GM18868 (cell line): ENCODE measurements at regions not wholly inside any gene's neighbourhood (a gene's known extent, or its start where the extent isn't known, plus 50 kb on each side); places are given as distances from the start of the nearest gene placed in this dataset.

Experiments used
- ATAC-seq: cut with Tn5 transposase; IDR thresholded peaks from one replicate; pipeline ENCODE4 v1.9.1; 2021; ENCODE audit warnings: mild to moderate bottlenecking, moderate library complexity; ENCODE audit not compliant: unreplicated experiment

GRCh38 chr5:10173716-10174115 is 76.0 kb downstream of the ATPSCKMT start:
- no peak for ATAC-seq

DNA sequence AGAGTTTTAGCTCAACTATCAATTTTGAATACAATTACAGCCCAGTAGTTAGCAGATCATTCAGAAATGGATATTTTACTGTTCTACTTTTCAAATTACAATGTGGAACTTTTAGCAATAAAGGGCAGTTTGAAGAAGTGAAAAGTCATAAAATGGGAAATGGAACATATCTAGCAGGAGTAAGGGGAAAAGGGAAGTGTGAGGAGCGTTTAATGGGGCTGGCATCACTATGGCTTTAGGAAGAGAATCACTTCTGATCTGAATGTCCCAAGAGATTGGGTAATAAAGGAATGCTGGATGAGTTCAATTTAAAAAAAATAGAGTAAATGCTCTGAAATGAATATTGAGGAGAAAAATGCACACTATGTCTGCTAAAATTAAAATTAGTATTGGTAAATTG is 77.4 kb downstream of the ATPSCKMT start:
- no peak for ATAC-seq

- no peak for ATAC-seq
Observed at GRCh38 chr5:10169359-10169758, 80.3 kb downstream of the ATPSCKMT start.

- no peak for ATAC-seq
Observed at GRCh38 chr5:10168254-10168653, 81.4 kb downstream of the ATPSCKMT start.

DNA sequence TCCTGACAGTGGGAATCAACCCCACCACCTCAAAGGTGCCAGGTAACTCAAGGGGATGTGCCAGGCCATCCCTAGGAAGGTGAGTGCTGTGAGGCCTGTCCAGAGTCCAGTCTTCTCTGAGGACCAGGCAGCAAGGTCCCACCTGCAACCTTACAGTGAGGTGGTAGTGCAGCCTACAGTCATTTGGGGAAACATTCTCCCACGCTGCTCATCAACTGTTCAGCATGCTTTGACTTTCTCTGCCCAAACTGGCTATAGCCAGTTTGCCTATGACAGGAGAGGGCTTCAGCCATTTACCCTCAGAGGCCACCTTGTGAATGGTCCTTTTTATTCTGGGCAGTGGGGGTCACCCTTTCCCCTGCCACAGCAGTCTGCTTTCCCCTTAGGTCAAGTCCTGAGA is 81.9 kb downstream of the ATPSCKMT start:
- ATAC-seq, result no peak

GRCh38 chr5:10166392-10166791 is 83.3 kb downstream of the ATPSCKMT start:
- ATAC-seq, result no peak

- no peak for ATAC-seq
Observed at GRCh38 chr5:10162468-10162867, 87.2 kb downstream of the ATPSCKMT start.

GRCh38 chr5:10161778-10162177 is 87.9 kb downstream of the ATPSCKMT start:
- ATAC-seq, result no peak

DNA sequence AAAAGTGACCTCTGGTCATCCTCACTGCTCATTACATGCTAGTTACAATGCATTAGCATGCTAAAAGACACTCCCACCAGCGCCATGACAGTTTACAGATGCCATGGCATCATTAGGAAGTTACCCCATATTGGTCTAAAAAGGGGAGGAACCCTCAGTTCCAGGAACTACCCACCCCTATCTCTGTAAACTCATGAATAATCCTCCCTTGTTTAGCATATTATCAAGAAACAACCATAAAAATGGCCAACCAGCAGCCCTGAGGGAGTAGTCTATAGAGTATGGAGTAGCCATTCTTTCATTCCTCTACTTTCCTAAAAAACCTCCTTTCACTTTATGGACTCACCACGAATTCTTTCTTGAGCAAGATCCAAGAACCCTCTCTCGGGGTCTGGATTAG is 89.4 kb downstream of the ATPSCKMT start:
- no peak for ATAC-seq

DNA sequence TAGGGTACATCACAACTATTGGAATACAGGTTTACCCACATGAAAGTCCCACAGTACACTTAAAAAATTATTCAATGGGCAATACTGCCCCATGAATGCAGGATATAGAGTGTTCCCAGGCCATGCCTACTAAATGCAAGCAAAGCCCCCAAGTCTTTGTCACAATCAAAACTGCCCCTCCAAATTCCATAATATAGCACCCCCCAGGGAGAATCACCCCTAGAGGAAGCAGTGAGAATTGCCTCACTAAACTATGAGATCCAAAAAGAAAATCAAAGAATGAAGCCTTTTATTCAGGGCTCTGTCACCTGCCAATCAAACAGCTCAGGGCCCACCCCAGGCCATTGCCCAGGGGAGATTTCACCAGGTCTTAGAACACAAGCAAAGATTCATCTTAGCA is 90.8 kb downstream of the ATPSCKMT start:
- no peak for ATAC-seq

DNA sequence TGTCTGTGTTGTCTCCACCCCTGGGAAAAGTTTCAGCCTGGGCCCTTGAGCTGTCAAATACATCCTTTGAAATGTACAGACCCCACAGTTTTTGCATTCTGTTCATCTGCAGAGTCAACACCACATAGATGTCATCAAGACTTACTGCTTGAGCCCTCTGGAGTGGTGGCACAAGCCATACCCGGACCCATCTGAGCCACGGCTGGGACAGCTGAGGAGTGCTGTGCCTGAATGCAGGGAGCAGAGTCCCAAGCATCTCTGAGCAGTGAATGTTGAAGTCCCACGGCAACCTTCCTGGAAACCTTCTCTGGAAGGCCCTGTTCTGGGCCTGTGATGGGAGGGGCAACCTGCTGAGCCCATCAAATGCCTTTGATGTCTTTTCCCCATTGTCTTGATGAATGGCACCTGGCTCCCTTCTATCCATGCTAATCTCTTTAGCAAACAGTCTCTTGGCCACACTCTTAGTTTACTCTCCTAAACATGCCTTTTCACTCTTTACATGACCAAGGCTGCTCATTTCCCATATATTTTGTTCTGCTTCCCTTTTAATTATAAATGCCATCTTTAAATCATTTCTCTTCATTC is 92.5 kb downstream of the ATPSCKMT start:
- no peak for ATAC-seq

DNA sequence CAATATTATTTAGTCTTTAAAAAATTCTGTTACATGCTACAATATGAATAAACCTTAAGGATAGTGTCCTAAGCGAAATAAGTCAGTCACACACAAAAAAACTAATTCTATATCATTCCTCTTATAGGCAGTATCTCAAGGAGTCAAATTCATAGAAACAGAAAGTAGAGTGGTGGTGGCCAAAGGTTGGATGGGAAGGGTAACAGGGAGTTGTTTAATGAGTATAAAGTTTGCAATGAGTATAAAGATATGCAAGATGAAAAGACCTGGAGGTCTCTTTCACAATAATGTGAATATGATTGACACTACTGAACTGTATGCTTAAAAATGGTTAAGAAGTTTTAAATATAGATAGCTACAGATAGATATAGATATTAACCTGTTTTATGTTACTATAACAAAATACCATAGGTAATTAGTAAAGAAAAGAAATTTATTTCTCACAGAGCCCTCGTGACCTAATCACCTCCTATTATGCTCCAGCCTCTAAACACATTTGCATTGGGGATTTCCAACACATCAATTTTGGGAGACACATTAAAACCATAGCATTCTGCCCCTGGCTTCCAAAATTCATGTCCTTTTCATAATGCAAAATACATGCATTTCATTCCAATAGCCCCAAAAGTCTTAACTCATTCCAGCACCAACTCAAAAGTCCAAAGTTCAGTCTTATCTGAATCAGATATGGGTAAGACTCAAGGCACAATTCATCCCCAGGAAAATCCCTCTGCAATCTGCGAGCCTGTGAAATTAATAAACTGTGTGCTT is 93.6 kb downstream of the ATPSCKMT start:
- no peak for ATAC-seq

DNA sequence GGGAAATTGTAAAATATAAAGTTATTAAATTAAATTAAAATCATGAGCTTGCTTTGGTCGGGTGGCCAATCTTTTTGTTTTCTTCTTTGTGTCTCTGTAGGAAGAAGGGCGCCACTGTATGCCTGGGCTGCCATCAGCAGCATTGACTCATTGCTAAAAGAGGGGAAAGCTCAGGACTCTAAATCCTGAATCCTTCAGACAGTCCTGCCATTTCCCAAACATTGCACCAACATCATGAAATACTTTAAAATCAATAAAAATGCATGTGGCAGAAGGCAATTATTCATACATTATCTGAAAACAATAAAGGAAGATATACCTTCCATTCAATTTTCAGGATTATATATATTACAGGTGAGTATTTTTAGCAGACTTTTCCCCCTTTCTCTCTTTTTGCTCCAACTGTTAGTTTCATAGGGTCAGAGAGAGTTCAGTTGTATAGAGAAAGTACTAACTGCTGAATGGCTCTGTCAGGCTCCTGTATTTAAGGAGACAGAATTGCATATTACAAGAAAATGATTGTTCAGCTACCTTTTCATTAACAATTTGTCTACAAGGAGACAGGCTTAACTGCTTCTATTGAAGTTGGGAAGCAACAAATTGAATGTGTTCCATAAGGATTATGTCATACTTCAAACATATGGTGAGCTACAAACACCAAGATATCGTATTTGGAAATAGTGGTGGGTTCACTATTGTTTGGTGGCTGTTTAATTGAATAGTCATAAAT is 95.7 kb downstream of the ATPSCKMT start:
- ATAC-seq, result no peak

DNA sequence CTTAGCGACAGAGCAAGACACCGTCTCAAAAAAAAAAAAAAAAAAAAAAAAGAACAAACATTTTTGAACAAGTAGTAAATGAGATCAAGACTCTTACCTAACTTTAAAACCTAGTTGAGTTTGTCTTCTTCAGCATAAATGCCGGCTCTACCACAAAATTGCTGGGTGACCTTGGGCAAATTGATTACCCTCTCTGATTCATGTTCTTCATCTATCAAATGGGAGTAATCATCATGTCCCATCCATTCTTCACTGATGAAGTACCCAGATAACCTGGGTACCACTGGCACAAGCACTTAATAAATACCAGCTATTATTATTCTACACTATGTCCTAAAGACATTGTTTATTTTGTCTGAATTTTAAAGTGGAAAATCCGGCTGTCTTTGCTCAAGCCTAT is 96.3 kb downstream of the ATPSCKMT start:
- no peak for ATAC-seq

GRCh38 chr5:10151656-10152055 is 98.0 kb downstream of the ATPSCKMT start:
- no peak for ATAC-seq

GRCh38 chr5:10149911-10150310 is 99.8 kb downstream of the ATPSCKMT start:
- ATAC-seq, result no peak

DNA sequence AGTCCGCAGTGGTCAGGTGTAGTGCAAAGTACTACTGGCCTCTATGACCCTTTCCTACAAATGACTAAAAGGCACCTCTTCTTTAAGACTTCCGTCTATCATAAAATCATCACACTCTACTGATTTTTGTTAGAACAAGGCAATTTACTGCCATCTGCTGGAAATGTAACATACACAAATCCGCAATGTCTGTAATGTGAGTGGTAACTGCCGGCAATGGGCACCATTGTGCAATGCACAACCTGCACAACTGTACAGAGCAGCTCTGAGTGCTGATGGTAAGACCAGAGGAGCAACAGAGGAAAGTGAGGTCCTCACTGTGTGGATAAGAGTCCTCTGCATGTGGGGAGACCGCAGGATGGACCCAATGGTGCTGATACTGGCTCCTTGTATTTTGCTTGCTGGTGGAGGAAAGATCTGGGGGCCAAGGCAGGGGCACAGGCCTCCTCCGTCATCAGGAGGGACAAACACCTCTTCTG is 103.7 kb downstream of the ATPSCKMT start:
- peak; percentile 60 for ATAC-seq

GRCh38 chr5:10144040-10144439 is 105.6 kb downstream of the ATPSCKMT start:
- no peak for ATAC-seq

- ATAC-seq, result no peak
Observed at GRCh38 chr5:10140195-10140973, 109.3 kb downstream of the ATPSCKMT start.

DNA sequence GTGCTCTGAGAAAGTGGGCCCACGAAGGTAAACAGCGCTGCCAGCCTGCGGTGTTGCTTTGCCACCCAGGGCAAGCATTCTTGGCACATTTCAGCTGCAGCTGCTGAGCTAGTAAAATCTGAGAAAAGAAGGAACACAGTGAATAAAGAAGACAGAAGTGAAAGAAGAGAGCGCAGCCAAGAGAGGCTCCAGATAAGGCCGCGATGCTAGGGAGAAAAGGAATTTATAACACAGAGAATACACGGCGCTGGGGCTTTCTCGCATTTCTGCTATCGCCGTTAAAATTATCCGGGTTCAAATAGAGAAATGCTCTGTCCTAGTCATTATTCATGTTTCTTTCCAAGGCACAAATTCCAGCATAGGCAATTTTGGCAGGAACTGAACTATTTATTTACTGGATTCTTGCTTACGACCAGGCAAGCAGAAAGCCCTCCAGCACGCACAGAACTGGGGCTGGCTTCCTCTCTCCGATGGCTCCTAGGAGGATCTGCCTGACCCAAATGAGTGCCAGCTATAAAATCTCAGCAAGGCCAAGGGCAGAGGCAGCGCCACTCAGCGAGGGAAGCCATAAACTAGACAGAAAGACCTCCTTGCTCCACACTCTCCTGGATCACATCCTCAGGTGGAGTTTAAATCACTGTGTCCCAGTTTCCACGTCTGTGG is 111.2 kb downstream of the ATPSCKMT start:
- ATAC-seq, result no peak

- ATAC-seq, result no peak
Observed at GRCh38 chr5:10133830-10134229, 115.9 kb downstream of the ATPSCKMT start.
